GM12864 (cell line): ENCODE measurements at regions not wholly inside any gene's neighbourhood (a gene's known extent, or its start where the extent isn't known, plus 50 kb on each side); places are given as distances from the start of the nearest gene placed in this dataset.

ENCODE experiments used
- DNase-seq: peaks from one replicate; pipeline ENCODE4 v3.0.0-alpha.2; 2011; ENCODE audit warnings: low read depth
- H3K4me3 ChIP-seq: 2 replicates; pipeline ENCODE4 v1.5.1; 2011; ENCODE audit warnings: mild to moderate bottlenecking, low read depth, low read length, control low read depth
- CTCF ChIP-seq: IDR thresholded peaks from 2 replicates; pipeline ENCODE4 v1.5.1; 2011; ENCODE audit warnings: low read depth, mild to moderate bottlenecking, moderate library complexity, low read length, control low read depth, inconsistent platforms; ENCODE audit errors: missing control alignments

GRCh38 chr5:63573380-63573779, 388.9 kb downstream of the HTR1A start:
- TF ChIP-seq CTCF, result no peak
- no peak for DNase-seq
- no peak overlapping the region for H3K4me3 ChIP-seq

- no peak for TF ChIP-seq CTCF
Measured at GRCh38 chr5:63572740-63573139, 389.5 kb downstream of the HTR1A start.

GRCh38 chr5:63570752-63571151, 391.5 kb downstream of the HTR1A start:
- no peak for DNase-seq
- TF ChIP-seq CTCF, result no peak
- H3K4me3 ChIP-seq, result no peak overlapping the region

More at GRCh38 chr5:63572740-63573139, 389.5 kb downstream of the HTR1A start:
- no peak overlapping the region for H3K4me3 ChIP-seq
- no peak for DNase-seq

- DNase-seq, result no peak
- no peak for TF ChIP-seq CTCF
- no peak overlapping the region for H3K4me3 ChIP-seq
Measured at GRCh38 chr5:63564789-63565188, 397.5 kb downstream of the HTR1A start.

GRCh38 chr5:63563008-63563917, 399.0 kb downstream of the HTR1A start:
- no peak for TF ChIP-seq CTCF
- H3K4me3 ChIP-seq, result no peak overlapping the region
- no peak for DNase-seq

GRCh38 chr5:63555874-63556273, 406.4 kb downstream of the HTR1A start:
- DNase-seq, result no peak
- no peak overlapping the region for H3K4me3 ChIP-seq
- no peak for TF ChIP-seq CTCF

- DNase-seq, result no peak
- H3K4me3 ChIP-seq, result no peak overlapping the region
Measured at GRCh38 chr5:63554191-63554590, 408.1 kb downstream of the HTR1A start.

More at GRCh38 chr5:63554191-63554590, 408.1 kb downstream of the HTR1A start:
- TF ChIP-seq CTCF, result no peak
